ENCODE measurements at regions not wholly inside any gene's neighbourhood (a gene's known extent, or its start where the extent isn't known, plus 50 kb on each side); places are given as distances from the start of the nearest gene placed in this dataset.

GRCh38 chr10:28236591-28236990, 66.3 kb downstream of the MPP7 start:
- H3K36me3 ChIP-seq (replicated peaks; ENCODE audit: insufficient read depth, low read length) = no peaks in the 10 kb centered on the region
- H3K9ac ChIP-seq (ENCODE audit: low read length) = no peak overlapping the region
- no peaks in the 10 kb centered on the region for H3K9me2 ChIP-seq (replicated peaks; ENCODE audit: insufficient read depth, low read length)
- H3K9me3 ChIP-seq (replicated peaks; ENCODE audit: insufficient read depth, low read length) = no peaks in the 10 kb centered on the region
- H3K79me2 ChIP-seq (ENCODE audit: low read length) = no peaks in the 10 kb centered on the region
- no peaks in the 10 kb centered on the region; the same call in 1 of the 2 replicates for H4K20me1 ChIP-seq (ENCODE audit: insufficient read depth, low read length)
- H3K4me1 ChIP-seq (ENCODE audit: low read length) = no peaks in the 10 kb centered on the region
- no peaks in the 10 kb centered on the region for H3F3A ChIP-seq (ENCODE audit: insufficient read depth, low read length)
- no peak for DNase-seq
- H3K4me3 ChIP-seq (ENCODE audit: low read length) = no peak overlapping the region
- TF ChIP-seq CTCF (IDR thresholded peaks at IDR 0.05; ENCODE audit: low read length) (no peak), EZH2 (optimal IDR thresholded peaks at IDR 0.05; ENCODE audit: low read depth, low read length) (no peak), EZH2phosphoT487 (IDR thresholded peaks at IDR 0.05; ENCODE audit: low read length) (no peak)
- H3K27ac ChIP-seq (ENCODE audit: low read length) = no peak overlapping the region
- no peak overlapping the region for H2AFZ ChIP-seq (ENCODE audit: low read length)
- no peak overlapping the region for H3K4me2 ChIP-seq (ENCODE audit: low read depth, low read length)
- no peaks in the 10 kb centered on the region for H3K27me3 ChIP-seq (replicated peaks; ENCODE audit: insufficient read depth, low read length)

- Histone ChIP-seq H3K79me2 (ENCODE audit: low read length) (no peaks in the 10 kb centered on the region), H3K9ac (ENCODE audit: low read length) (no peak overlapping the region), H3K27ac (ENCODE audit: low read length) (no peak overlapping the region), H3K9me3 (replicated peaks; ENCODE audit: insufficient read depth, low read length) (no peaks in the 10 kb centered on the region), H3K4me3 (ENCODE audit: low read length) (no peak overlapping the region), H3F3A (ENCODE audit: insufficient read depth, low read length) (no peaks in the 10 kb centered on the region), H3K9me2 (replicated peaks; ENCODE audit: insufficient read depth, low read length) (no peaks in the 10 kb centered on the region), H2AFZ (ENCODE audit: low read length) (no peak overlapping the region), H3K36me3 (replicated peaks; ENCODE audit: insufficient read depth, low read length) (no peaks in the 10 kb centered on the region), H3K27me3 (replicated peaks; ENCODE audit: insufficient read depth, low read length) (no peaks in the 10 kb centered on the region), H3K4me2 (ENCODE audit: low read depth, low read length) (no peak overlapping the region), H3K4me1 (ENCODE audit: low read length) (no peaks in the 10 kb centered on the region), H4K20me1 (ENCODE audit: insufficient read depth, low read length) (no peaks in the 10 kb centered on the region)
- TF ChIP-seq EZH2 (optimal IDR thresholded peaks at IDR 0.05; ENCODE audit: low read depth, low read length) = no peak
- TF ChIP-seq CTCF (IDR thresholded peaks at IDR 0.05; ENCODE audit: low read length) = no peak
- TF ChIP-seq EZH2phosphoT487 (IDR thresholded peaks at IDR 0.05; ENCODE audit: low read length) = no peak
- DNase-seq = no peak
These were observed 82.1 kb downstream of the MPP7 start for GRCh38 chr10:28220811-28221210.

GRCh38 chr10:28219251-28219650, 83.6 kb downstream of the MPP7 start:
- H3K9me3 ChIP-seq (replicated peaks; ENCODE audit: insufficient read depth, low read length) = no peaks in the 10 kb centered on the region
- H3K79me2 ChIP-seq (ENCODE audit: low read length) = no peaks in the 10 kb centered on the region
- no peak overlapping the region for H3K4me2 ChIP-seq (ENCODE audit: low read depth, low read length)
- H4K20me1 ChIP-seq (ENCODE audit: insufficient read depth, low read length) = no peaks in the 10 kb centered on the region
- no peak overlapping the region for H3K27ac ChIP-seq (ENCODE audit: low read length)
- no peak for DNase-seq
- no peaks in the 10 kb centered on the region for H3K27me3 ChIP-seq (replicated peaks; ENCODE audit: insufficient read depth, low read length)
- no peaks in the 10 kb centered on the region for H3F3A ChIP-seq (ENCODE audit: insufficient read depth, low read length)
- no peaks in the 10 kb centered on the region for H3K9me2 ChIP-seq (replicated peaks; ENCODE audit: insufficient read depth, low read length)
- H3K9ac ChIP-seq (ENCODE audit: low read length) = no peak overlapping the region
- no peaks in the 10 kb centered on the region for H3K36me3 ChIP-seq (replicated peaks; ENCODE audit: insufficient read depth, low read length)
- H2AFZ ChIP-seq (ENCODE audit: low read length) = no peak overlapping the region
- TF ChIP-seq EZH2phosphoT487 (IDR thresholded peaks at IDR 0.05; ENCODE audit: low read length) (no peak), EZH2 (optimal IDR thresholded peaks at IDR 0.05; ENCODE audit: low read depth, low read length) (no peak), CTCF (IDR thresholded peaks at IDR 0.05; ENCODE audit: low read length) (no peak)
- H3K4me3 ChIP-seq (ENCODE audit: low read length) = no peak overlapping the region
- no peaks in the 10 kb centered on the region for H3K4me1 ChIP-seq (ENCODE audit: low read length)

Data from MM.1S (cell line).